ENCODE measurements at regions not wholly inside any gene's neighbourhood (a gene's known extent, or its start where the extent isn't known, plus 50 kb on each side); places are given as distances from the start of the nearest gene placed in this dataset.
A peak's percentile ranks its signal among the peaks of the same experiment; 100 is the strongest.
"Not testable (repeated sequence)": the region's sequence is repeated elsewhere in the genome, so short reads cannot be mapped to it uniquely, and the experiment has no call there.

GRCh38 chr7:109699661-109700060 is 1130.0 kb downstream of the DNAJB9 start:
- Histone ChIP-seq H3K27ac (ENCODE audit: low read depth in 1 of 2, low read length in 1 of 2) (no peak overlapping the region), H3K9me3 (ENCODE audit: control insufficient read depth in 4 of 4, insufficient read depth in 3 of 4, low read length in 3 of 4) (peaks cover 0 to 3% (median 0%) of the 10 kb centered on the region in 4 donors), H3K9ac (ENCODE audit: insufficient read depth in 1 of 2, low read length in 2 of 2) (no peak overlapping the region), H3K4me3 (no peak overlapping the region), H3K4me1 (ENCODE audit: control insufficient read depth in 5 of 5, insufficient read depth in 5 of 5, low read length in 5 of 5) (no peaks in the 10 kb centered on the region), H3K27me3 (ENCODE audit: control insufficient read depth in 3 of 3, insufficient read depth in 3 of 3, low read length in 2 of 3) (no peaks in the 10 kb centered on the region), H3K36me3 (ENCODE audit: control insufficient read depth in 4 of 4, insufficient read depth in 4 of 4, low read length in 4 of 4) (no peaks in the 10 kb centered on the region)
- WGBS, 2 donors = 86 to 88% methylated on average over 3 of the region's 3 CpGs
- TF ChIP-seq, protein P1, sequence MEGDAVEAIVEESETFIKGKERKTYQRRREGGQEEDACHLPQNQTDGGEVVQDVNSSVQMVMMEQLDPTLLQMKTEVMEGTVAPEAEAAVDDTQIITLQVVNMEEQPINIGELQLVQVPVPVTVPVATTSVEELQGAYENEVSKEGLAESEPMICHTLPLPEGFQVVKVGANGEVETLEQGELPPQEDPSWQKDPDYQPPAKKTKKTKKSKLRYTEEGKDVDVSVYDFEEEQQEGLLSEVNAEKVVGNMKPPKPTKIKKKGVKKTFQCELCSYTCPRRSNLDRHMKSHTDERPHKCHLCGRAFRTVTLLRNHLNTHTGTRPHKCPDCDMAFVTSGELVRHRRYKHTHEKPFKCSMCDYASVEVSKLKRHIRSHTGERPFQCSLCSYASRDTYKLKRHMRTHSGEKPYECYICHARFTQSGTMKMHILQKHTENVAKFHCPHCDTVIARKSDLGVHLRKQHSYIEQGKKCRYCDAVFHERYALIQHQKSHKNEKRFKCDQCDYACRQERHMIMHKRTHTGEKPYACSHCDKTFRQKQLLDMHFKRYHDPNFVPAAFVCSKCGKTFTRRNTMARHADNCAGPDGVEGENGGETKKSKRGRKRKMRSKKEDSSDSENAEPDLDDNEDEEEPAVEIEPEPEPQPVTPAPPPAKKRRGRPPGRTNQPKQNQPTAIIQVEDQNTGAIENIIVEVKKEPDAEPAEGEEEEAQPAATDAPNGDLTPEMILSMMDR (IDR thresholded peaks at IDR 0.05; ENCODE audit: control extremely low read depth, extremely low read depth) = no peak
- ATAC-seq (ENCODE audit: insufficient read depth, low FRiP score) (no peak), DNase-seq (no peak)

- no peaks in the 10 kb centered on the region for H3K27me3 ChIP-seq (ENCODE audit: control insufficient read depth in 3 of 3, insufficient read depth in 3 of 3, low read length in 2 of 3)
- no peak for DNase-seq
- WGBS, 2 donors = 90 to 93% methylated on average over 1 of the region's 1 CpG
- TF ChIP-seq, protein P1 (IDR thresholded peaks at IDR 0.05; ENCODE audit: control extremely low read depth, extremely low read depth) = no peak
- H3K36me3 ChIP-seq (ENCODE audit: control insufficient read depth in 4 of 4, insufficient read depth in 4 of 4, low read length in 4 of 4) = no peaks in the 10 kb centered on the region
- H3K4me3 ChIP-seq = no peak overlapping the region
- no peaks in the 10 kb centered on the region for H3K4me1 ChIP-seq (ENCODE audit: control insufficient read depth in 5 of 5, insufficient read depth in 5 of 5, low read length in 5 of 5)
- H3K9ac ChIP-seq (ENCODE audit: insufficient read depth in 1 of 2, low read length in 2 of 2) = no peak overlapping the region
- ATAC-seq (ENCODE audit: insufficient read depth, low FRiP score) = no peak
- no peak overlapping the region for H3K27ac ChIP-seq (ENCODE audit: low read depth in 1 of 2, low read length in 1 of 2)
- no peaks in the 10 kb centered on the region for H3K9me3 ChIP-seq (ENCODE audit: control insufficient read depth in 4 of 4, insufficient read depth in 3 of 4, low read length in 3 of 4)
Observed at GRCh38 chr7:109713366-109713765, 1143.7 kb downstream of the DNAJB9 start.

GRCh38 chr7:109719359-109719758 is 1149.7 kb downstream of the DNAJB9 start:
- WGBS, 2 donors = 86 to 87% methylated on average over 8 of the region's 8 CpGs
- not testable (repeated sequence) for H3K9ac ChIP-seq (ENCODE audit: insufficient read depth in 1 of 2, low read length in 2 of 2); H3K9me3 ChIP-seq (ENCODE audit: control insufficient read depth in 4 of 4, insufficient read depth in 3 of 4, low read length in 3 of 4); H3K27me3 ChIP-seq (ENCODE audit: control insufficient read depth in 3 of 3, insufficient read depth in 3 of 3, low read length in 2 of 3); H3K4me3 ChIP-seq; H3K36me3 ChIP-seq (ENCODE audit: control insufficient read depth in 4 of 4, insufficient read depth in 4 of 4, low read length in 4 of 4); H3K27ac ChIP-seq (ENCODE audit: low read depth in 1 of 2, low read length in 1 of 2); H3K4me1 ChIP-seq (ENCODE audit: control insufficient read depth in 5 of 5, insufficient read depth in 5 of 5, low read length in 5 of 5); ATAC-seq (ENCODE audit: insufficient read depth, low FRiP score); DNase-seq

DNA sequence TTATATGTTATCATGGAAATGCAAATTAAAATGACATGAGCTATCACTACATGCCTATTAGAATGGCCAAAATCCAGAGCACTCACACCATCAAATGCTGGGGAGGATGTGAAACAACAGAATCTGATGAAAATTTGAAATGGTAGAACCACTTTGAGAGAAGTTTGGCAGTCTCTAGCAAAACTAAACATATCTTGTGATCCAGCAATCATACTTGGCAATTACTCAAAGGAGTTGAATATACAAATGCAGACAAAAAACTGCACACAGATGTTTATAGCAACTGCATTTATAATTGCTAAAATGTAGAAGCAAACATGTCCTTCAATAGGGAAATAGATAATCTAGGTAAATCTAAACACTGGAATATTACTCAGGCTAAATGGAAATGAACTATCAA is 1164.9 kb downstream of the DNAJB9 start:
- peaks cover 0 to 5% (median 0%) of the 10 kb centered on the region in 5 donors for H3K4me1 ChIP-seq (ENCODE audit: control insufficient read depth in 5 of 5, insufficient read depth in 5 of 5, low read length in 5 of 5)
- ATAC-seq (ENCODE audit: insufficient read depth, low FRiP score) = no peak
- no peaks in the 10 kb centered on the region for H3K36me3 ChIP-seq (ENCODE audit: control insufficient read depth in 4 of 4, insufficient read depth in 4 of 4, low read length in 4 of 4)
- DNase-seq = peak in 2 of 3 donors; percentile 72 to 78
- H3K9ac ChIP-seq (ENCODE audit: insufficient read depth in 1 of 2, low read length in 2 of 2) = no peak overlapping the region
- TF ChIP-seq, protein P1 (IDR thresholded peaks at IDR 0.05; ENCODE audit: control extremely low read depth, extremely low read depth) = no peak
- H3K27ac ChIP-seq (ENCODE audit: low read depth in 1 of 2, low read length in 1 of 2) = no peak overlapping the region
- no peak overlapping the region for H3K4me3 ChIP-seq
- H3K27me3 ChIP-seq (ENCODE audit: control insufficient read depth in 3 of 3, insufficient read depth in 3 of 3, low read length in 2 of 3) = no peaks in the 10 kb centered on the region
- H3K9me3 ChIP-seq (ENCODE audit: control insufficient read depth in 4 of 4, insufficient read depth in 3 of 4, low read length in 3 of 4) = no peaks in the 10 kb centered on the region
